ENCODE measurements at regions not wholly inside any gene's neighbourhood (a gene's known extent, or its start where the extent isn't known, plus 50 kb on each side); places are given as distances from the start of the nearest gene placed in this dataset.
"Not testable (repeated sequence)": the region's sequence is repeated elsewhere in the genome, so short reads cannot be mapped to it uniquely, and the experiment has no call there.

DNA sequence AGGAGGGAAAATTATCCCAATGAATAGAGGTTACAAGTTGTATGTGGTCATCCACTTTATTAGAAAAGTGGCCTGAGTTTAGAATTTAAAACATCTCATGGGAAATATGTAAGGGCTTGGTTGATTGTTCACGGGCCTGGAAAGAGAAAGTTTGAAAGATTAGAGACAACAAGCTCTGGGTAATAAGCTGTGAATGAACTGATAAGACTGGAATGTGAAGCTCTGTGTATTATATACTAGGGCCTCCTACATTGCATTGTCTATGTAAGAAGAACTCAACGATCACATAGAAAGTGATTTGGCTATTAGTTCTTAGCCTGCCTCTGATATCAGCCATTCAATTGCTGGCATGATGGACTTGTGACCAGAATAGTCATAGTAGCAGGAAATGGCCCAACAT is 199.2 kb upstream of the MAGI2 start:
- Histone ChIP-seq H3K9ac (ENCODE audit: low read depth, low read length) (no peak overlapping the region), H3K4me3 (ENCODE audit: low read length) (no peak overlapping the region), H3K27ac (ENCODE audit: low read length) (no peak overlapping the region), H3K36me3 (ENCODE audit: insufficient read depth, low read depth, low read length) (no peaks in the 10 kb centered on the region), H3K27me3 (ENCODE audit: insufficient read depth, low read length) (peaks cover 7% of the 10 kb centered on the region; the same call in 1 of the 2 replicates), H3K9me3 (ENCODE audit: insufficient read depth, low read depth, low read length) (no peaks in the 10 kb centered on the region), H3K4me1 (ENCODE audit: insufficient read depth, low read length) (no peaks in the 10 kb centered on the region)

GRCh38 chr7:79647711-79648110 is 194.2 kb upstream of the MAGI2 start:
- Histone ChIP-seq H3K9me3 (ENCODE audit: insufficient read depth, low read depth, low read length) (no peaks in the 10 kb centered on the region), H3K9ac (ENCODE audit: low read depth, low read length) (no peak overlapping the region), H3K36me3 (ENCODE audit: insufficient read depth, low read depth, low read length) (no peaks in the 10 kb centered on the region), H3K4me1 (ENCODE audit: insufficient read depth, low read length) (peaks cover 10% of the 10 kb centered on the region), H3K27me3 (ENCODE audit: insufficient read depth, low read length) (peaks cover 33% of the 10 kb centered on the region), H3K4me3 (ENCODE audit: low read length) (no peak overlapping the region), H3K27ac (ENCODE audit: low read length) (no peak overlapping the region)

DNA sequence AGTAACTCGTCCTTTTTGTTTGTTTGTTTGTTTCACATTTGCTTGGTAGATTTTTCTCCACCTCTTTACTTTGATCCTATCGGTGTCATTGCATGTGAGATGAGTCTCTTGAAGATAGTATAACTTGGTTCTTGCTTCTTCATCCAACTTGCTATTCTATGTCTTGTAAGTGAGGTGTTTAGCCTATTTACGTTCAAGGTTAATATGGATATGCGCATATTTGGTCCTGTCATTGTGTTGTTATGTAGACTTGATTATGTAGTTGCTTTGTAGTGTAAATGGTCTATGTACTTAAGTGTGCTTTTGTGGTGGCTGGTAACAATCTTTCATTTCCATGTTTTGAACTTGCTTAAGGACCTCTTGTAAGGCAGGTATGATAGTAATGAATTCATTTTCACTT is 192.8 kb upstream of the MAGI2 start:
- H3K4me1 ChIP-seq (ENCODE audit: insufficient read depth, low read length) = peaks cover 10% of the 10 kb centered on the region
- H3K9ac ChIP-seq (ENCODE audit: low read depth, low read length) = no peak overlapping the region

GRCh38 chr7:79636849-79637248 is 183.4 kb upstream of the MAGI2 start:
- Histone ChIP-seq H3K36me3 (ENCODE audit: insufficient read depth, low read depth, low read length) (no peaks in the 10 kb centered on the region), H3K9me3 (ENCODE audit: insufficient read depth, low read depth, low read length) (no peaks in the 10 kb centered on the region), H3K27me3 (ENCODE audit: insufficient read depth, low read length) (no peaks in the 10 kb centered on the region), H3K4me1 (ENCODE audit: insufficient read depth, low read length) (0 out of 2 replicates have a peak, but pooled peaks cover 2% of the 10 kb centered on the region), H3K27ac (ENCODE audit: low read length) (no peak overlapping the region), H3K9ac (ENCODE audit: low read depth, low read length) (no peak overlapping the region), H3K4me3 (ENCODE audit: low read length) (no peak overlapping the region)

More for the DNA sequence above, 192.8 kb upstream of the MAGI2 start:
- no peak overlapping the region for H3K27ac ChIP-seq (ENCODE audit: low read length)
- H3K36me3 ChIP-seq (ENCODE audit: insufficient read depth, low read depth, low read length) = no peaks in the 10 kb centered on the region
- H3K9me3 ChIP-seq (ENCODE audit: insufficient read depth, low read depth, low read length) = no peaks in the 10 kb centered on the region
- H3K4me3 ChIP-seq (ENCODE audit: low read length) = no peak overlapping the region; the same call in 1 of the 2 replicates
- H3K27me3 ChIP-seq (ENCODE audit: insufficient read depth, low read length) = peaks cover 33% of the 10 kb centered on the region

- H3K27me3 ChIP-seq (ENCODE audit: insufficient read depth, low read length); H3K4me3 ChIP-seq (ENCODE audit: low read length); H3K27ac ChIP-seq (ENCODE audit: low read length); H3K36me3 ChIP-seq (ENCODE audit: insufficient read depth, low read depth, low read length); H3K9ac ChIP-seq (ENCODE audit: low read depth, low read length); H3K9me3 ChIP-seq (ENCODE audit: insufficient read depth, low read depth, low read length); H3K4me1 ChIP-seq (ENCODE audit: insufficient read depth, low read length): not testable (repeated sequence)
Observed at GRCh38 chr7:79625921-79626320, 172.5 kb upstream of the MAGI2 start.

DNA sequence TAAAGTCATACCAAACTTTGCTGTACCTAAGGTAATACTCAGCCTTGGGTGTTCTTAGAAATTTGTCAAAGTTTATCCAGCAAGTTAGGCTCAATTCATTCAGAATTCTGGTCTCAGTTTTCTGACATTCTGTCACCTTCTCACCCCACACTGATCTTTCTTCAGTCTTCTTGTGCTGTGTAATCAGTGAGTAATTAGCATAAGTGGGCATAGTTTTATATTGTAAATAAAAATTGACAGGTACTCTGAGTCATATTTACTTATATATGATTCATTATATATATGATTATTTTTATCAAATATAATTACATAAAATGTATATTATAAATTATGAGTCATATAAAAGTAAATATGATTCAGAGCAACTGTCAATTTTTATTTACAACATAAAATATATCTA is 170.9 kb upstream of the MAGI2 start:
- no peak overlapping the region for H3K27ac ChIP-seq (ENCODE audit: low read length)
- no peaks in the 10 kb centered on the region for H3K4me1 ChIP-seq (ENCODE audit: insufficient read depth, low read length)
- H3K36me3 ChIP-seq (ENCODE audit: insufficient read depth, low read depth, low read length) = no peaks in the 10 kb centered on the region
- no peak overlapping the region for H3K4me3 ChIP-seq (ENCODE audit: low read length)
- H3K9ac ChIP-seq (ENCODE audit: low read depth, low read length) = no peak overlapping the region
- no peaks in the 10 kb centered on the region for H3K9me3 ChIP-seq (ENCODE audit: insufficient read depth, low read depth, low read length)
- H3K27me3 ChIP-seq (ENCODE audit: insufficient read depth, low read length) = no peaks in the 10 kb centered on the region

- H3K4me1 ChIP-seq (ENCODE audit: insufficient read depth, low read length) = no peaks in the 10 kb centered on the region
- no peak overlapping the region for H3K27ac ChIP-seq (ENCODE audit: low read length)
- no peak overlapping the region for H3K9ac ChIP-seq (ENCODE audit: low read depth, low read length)
- H3K4me3 ChIP-seq (ENCODE audit: low read length) = no peak overlapping the region
- no peaks in the 10 kb centered on the region for H3K9me3 ChIP-seq (ENCODE audit: insufficient read depth, low read depth, low read length)
- H3K36me3 ChIP-seq (ENCODE audit: insufficient read depth, low read depth, low read length) = no peaks in the 10 kb centered on the region
- H3K27me3 ChIP-seq (ENCODE audit: insufficient read depth, low read length) = no peaks in the 10 kb centered on the region
Observed at GRCh38 chr7:79622781-79623180, 169.3 kb upstream of the MAGI2 start.

- H3K9ac ChIP-seq (ENCODE audit: low read depth, low read length) = no peak overlapping the region
- no peak overlapping the region for H3K27ac ChIP-seq (ENCODE audit: low read length)
- no peak overlapping the region for H3K4me3 ChIP-seq (ENCODE audit: low read length)
- H3K27me3 ChIP-seq (ENCODE audit: insufficient read depth, low read length) = no peaks in the 10 kb centered on the region
- no peaks in the 10 kb centered on the region; the same call in 1 of the 2 replicates for H3K9me3 ChIP-seq (ENCODE audit: insufficient read depth, low read depth, low read length)
- H3K36me3 ChIP-seq (ENCODE audit: insufficient read depth, low read depth, low read length) = no peaks in the 10 kb centered on the region
- 0 out of 2 replicates have a peak, but pooled peaks cover 2% of the 10 kb centered on the region for H3K4me1 ChIP-seq (ENCODE audit: insufficient read depth, low read length)
Observed at GRCh38 chr7:79620291-79620690, 166.8 kb upstream of the MAGI2 start.

DNA sequence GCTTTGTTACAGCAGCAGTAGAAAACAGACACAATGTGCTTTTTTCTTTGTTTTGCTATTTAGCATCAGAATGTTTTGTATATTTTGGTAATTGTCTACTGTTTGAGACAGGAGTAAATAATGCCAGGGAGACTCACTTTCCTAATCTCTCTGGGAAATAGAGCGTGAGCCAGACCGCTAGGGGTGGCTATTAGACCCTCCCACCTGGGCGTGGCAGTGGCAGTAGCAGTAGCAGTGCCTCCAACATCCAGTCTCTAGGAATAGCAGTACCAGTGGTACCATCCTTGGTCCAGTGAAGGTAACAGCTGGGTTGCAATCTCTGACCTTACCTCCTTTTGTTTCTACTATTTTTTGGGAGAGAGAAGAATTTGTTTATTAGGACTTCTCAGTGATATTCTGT is 165.7 kb upstream of the MAGI2 start:
- Histone ChIP-seq H3K9ac (ENCODE audit: low read depth, low read length) (no peak overlapping the region), H3K27me3 (ENCODE audit: insufficient read depth, low read length) (no peaks in the 10 kb centered on the region), H3K36me3 (ENCODE audit: insufficient read depth, low read depth, low read length) (no peaks in the 10 kb centered on the region)

GRCh38 chr7:79615871-79616640 is 162.6 kb upstream of the MAGI2 start:
- Histone ChIP-seq H3K4me3 (ENCODE audit: low read length) (no peak overlapping the region), H3K9ac (ENCODE audit: low read depth, low read length) (no peak overlapping the region)

More for the DNA sequence above, 165.7 kb upstream of the MAGI2 start:
- Histone ChIP-seq H3K27ac (ENCODE audit: low read length) (no peak overlapping the region), H3K4me3 (ENCODE audit: low read length) (no peak overlapping the region), H3K9me3 (ENCODE audit: insufficient read depth, low read depth, low read length) (no peaks in the 10 kb centered on the region; the same call in 1 of the 2 replicates), H3K4me1 (ENCODE audit: insufficient read depth, low read length) (0 out of 2 replicates have a peak, but pooled peaks cover 2% of the 10 kb centered on the region)

DNA sequence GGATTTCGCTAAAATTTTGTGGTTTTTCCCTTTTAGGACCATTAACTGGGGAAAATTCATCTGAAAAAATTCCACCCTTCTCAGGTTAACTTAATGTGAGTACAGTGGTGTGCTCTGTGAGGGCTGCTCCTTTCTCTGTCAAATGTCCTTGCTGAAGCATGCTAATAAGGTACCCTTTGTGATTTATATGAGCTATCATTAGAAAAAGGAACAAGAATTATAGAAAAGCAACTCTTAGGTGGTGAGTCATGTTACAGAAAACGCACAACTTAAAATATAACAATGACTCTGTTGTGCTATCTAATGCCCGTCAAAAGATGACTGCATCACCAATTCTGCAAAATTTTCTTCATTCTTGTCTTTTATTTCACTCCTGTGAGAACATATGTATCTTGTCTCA is 162.0 kb upstream of the MAGI2 start:
- no peak overlapping the region for H3K9ac ChIP-seq (ENCODE audit: low read depth, low read length)

More at GRCh38 chr7:79615871-79616640, 162.6 kb upstream of the MAGI2 start:
- no peaks in the 10 kb centered on the region for H3K36me3 ChIP-seq (ENCODE audit: insufficient read depth, low read depth, low read length)
- peaks cover 2% of the 10 kb centered on the region; the same call in 1 of the 2 replicates for H3K4me1 ChIP-seq (ENCODE audit: insufficient read depth, low read length)
- H3K27me3 ChIP-seq (ENCODE audit: insufficient read depth, low read length) = no peaks in the 10 kb centered on the region
- no peaks in the 10 kb centered on the region; the same call in 1 of the 2 replicates for H3K9me3 ChIP-seq (ENCODE audit: insufficient read depth, low read depth, low read length)
- H3K27ac ChIP-seq (ENCODE audit: low read length) = no peak overlapping the region

GRCh38 chr7:79612903-79613302 is 159.4 kb upstream of the MAGI2 start:
- Histone ChIP-seq H3K27me3 (ENCODE audit: insufficient read depth, low read length) (no peaks in the 10 kb centered on the region), H3K36me3 (ENCODE audit: insufficient read depth, low read depth, low read length) (no peaks in the 10 kb centered on the region), H3K4me3 (ENCODE audit: low read length) (no peak overlapping the region), H3K4me1 (ENCODE audit: insufficient read depth, low read length) (peaks cover 2% of the 10 kb centered on the region; the same call in 1 of the 2 replicates), H3K9me3 (ENCODE audit: insufficient read depth, low read depth, low read length) (no peaks in the 10 kb centered on the region; the same call in 1 of the 2 replicates), H3K27ac (ENCODE audit: low read length) (no peak overlapping the region), H3K9ac (ENCODE audit: low read depth, low read length) (no peak overlapping the region)

More for the DNA sequence above, 162.0 kb upstream of the MAGI2 start:
- Histone ChIP-seq H3K27ac (ENCODE audit: low read length) (no peak overlapping the region), H3K4me1 (ENCODE audit: insufficient read depth, low read length) (peaks cover 2% of the 10 kb centered on the region; the same call in 1 of the 2 replicates), H3K36me3 (ENCODE audit: insufficient read depth, low read depth, low read length) (no peaks in the 10 kb centered on the region), H3K27me3 (ENCODE audit: insufficient read depth, low read length) (no peaks in the 10 kb centered on the region), H3K9me3 (ENCODE audit: insufficient read depth, low read depth, low read length) (no peaks in the 10 kb centered on the region; the same call in 1 of the 2 replicates), H3K4me3 (ENCODE audit: low read length) (no peak overlapping the region)
